LNCaP clone FGC (cell line): ENCODE measurements at regions not wholly inside any gene's neighbourhood (a gene's known extent, or its start where the extent isn't known, plus 50 kb on each side); places are given as distances from the start of the nearest gene placed in this dataset.

Experiments
- DNase-seq: peaks from one replicate; pipeline ENCODE4 v3.0.0-alpha.2; 2011; ENCODE audit warnings: low read depth
- H3K4me3 ChIP-seq: 2 replicates; pipeline ENCODE4 v1.5.1; 2011; ENCODE audit warnings: mild to moderate bottlenecking, low read depth, low read length, control low read depth
- CTCF ChIP-seq: IDR thresholded peaks from 2 replicates; pipeline ENCODE4 v1.5.1; 2012; ENCODE audit warnings: mild to moderate bottlenecking; ENCODE audit not compliant: control insufficient read depth, insufficient read depth; ENCODE audit errors: extremely low read depth

GRCh38 chr20:19823971-19824370 lies 65.9 kb downstream of the RIN2 start:
- no peak overlapping the region for H3K4me3 ChIP-seq
- no peak for DNase-seq
- no peak for TF ChIP-seq CTCF

- DNase-seq = no peak
- no peak for TF ChIP-seq CTCF
- H3K4me3 ChIP-seq = no peak overlapping the region
These were observed 66.8 kb downstream of the RIN2 start for GRCh38 chr20:19824861-19825260.

- no peak for TF ChIP-seq CTCF
- no peak overlapping the region for H3K4me3 ChIP-seq
- DNase-seq = no peak
These were observed 68.3 kb downstream of the RIN2 start for GRCh38 chr20:19826179-19826914.

GRCh38 chr20:19827818-19828217 lies 69.8 kb downstream of the RIN2 start:
- DNase-seq = no peak
- TF ChIP-seq CTCF = no peak
- H3K4me3 ChIP-seq = no peak overlapping the region

- DNase-seq = no peak
- no peak for TF ChIP-seq CTCF
- no peak overlapping the region for H3K4me3 ChIP-seq
These were observed 70.2 kb downstream of the RIN2 start for GRCh38 chr20:19828232-19828631.

GRCh38 chr20:19830211-19830785 lies 72.2 kb downstream of the RIN2 start:
- no peak for DNase-seq
- H3K4me3 ChIP-seq = no peak overlapping the region
- TF ChIP-seq CTCF = no peak

- TF ChIP-seq CTCF = no peak
- H3K4me3 ChIP-seq = no peak overlapping the region
- DNase-seq = no peak
These were observed 74.8 kb downstream of the RIN2 start for GRCh38 chr20:19832875-19833274.
